HG03175 (cell line): ENCODE measurements at regions not wholly inside any gene's neighbourhood (a gene's known extent, or its start where the extent isn't known, plus 50 kb on each side); places are given as distances from the start of the nearest gene placed in this dataset.
"Not testable (repeated sequence)": the region's sequence is repeated elsewhere in the genome, so short reads cannot be mapped to it uniquely, and the experiment has no call there.

Experiments
- ATAC-seq: cut with Tn5 transposase; IDR thresholded peaks from one replicate; pipeline ENCODE4 v1.9.1; 2021; ENCODE audit warnings: mild to moderate bottlenecking, moderate library complexity; ENCODE audit not compliant: unreplicated experiment

- ATAC-seq, result not testable (repeated sequence)
Measured at GRCh38 chr6:11457422-11457821, 80.1 kb upstream of the TMEM170B start.

DNA sequence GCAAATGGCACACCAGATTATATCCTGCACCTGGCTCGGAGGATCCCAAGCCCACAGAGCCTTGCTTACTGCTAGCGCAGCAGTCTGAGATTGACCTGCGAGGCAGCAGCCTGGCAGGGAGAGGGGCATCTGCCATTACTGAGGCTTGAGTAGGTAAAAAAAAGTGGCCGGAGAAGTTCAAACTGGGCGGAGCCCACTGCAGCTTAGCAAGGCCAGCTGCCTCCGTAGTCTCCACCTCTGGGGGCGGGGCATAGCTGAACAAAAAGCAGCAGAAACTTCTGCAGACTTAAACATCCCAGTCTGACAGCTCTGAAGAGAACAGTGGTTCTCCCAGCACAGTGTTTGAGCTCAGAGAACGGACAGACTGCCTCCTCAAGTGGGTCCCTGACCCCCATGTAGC is 85.4 kb upstream of the TMEM170B start:
- not testable (repeated sequence) for ATAC-seq

DNA sequence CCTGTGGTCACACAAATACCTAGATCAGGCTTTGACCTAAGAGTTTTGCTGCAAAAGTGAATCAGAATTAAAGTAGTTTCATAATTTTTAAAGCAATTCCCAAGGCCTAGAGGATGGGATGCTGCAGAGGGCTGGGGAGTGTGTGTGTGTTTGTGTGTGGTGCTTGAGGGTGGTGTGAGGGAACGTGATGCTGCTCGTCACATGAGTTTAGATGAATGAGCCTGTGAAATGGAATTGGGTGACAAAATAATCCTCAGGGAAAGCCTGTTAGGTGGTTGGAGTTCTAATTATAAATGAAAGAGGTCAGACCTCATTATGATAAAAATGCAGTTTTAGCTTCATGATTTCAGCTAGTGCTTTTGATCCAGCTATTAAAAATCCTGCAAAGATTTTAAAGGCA is 87.5 kb upstream of the TMEM170B start:
- no peak for ATAC-seq

DNA sequence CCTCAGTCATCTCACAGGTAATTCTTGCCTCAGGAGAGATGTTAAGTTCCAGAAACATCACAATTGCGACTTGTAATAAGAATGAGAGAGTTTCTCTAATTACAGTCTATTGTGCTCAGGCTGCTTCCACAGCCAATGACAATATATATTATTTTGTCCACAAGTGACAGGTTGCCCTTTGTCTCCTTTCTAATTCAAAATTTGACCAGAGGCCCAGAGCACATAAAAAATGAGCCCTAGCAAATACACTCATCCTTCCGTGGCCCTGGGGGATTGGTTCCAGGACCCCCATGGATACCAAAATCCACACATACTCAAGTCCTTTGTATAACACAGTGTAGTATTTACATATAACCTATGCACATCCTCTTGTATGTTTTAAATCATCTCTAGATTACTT is 88.1 kb upstream of the TMEM170B start:
- no peak for ATAC-seq

DNA sequence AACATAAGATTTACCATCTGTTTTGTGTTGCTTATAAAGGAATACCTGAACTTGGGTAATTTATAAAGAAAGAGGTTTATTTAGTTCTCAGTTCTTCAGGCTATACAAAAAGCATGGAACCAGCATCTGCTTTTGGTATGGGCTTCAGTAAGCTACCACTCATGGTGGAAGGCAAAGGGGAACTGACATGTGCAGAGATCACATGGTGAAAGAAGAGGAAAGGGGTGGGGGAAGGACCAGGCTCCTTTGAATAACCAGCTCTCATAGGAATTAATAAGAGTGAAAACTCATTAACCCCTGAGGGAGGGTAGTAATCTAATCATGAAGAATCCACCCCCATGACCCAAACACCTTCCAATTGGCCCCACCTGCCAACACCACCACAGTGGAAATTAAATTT is 89.5 kb upstream of the TMEM170B start:
- no peak for ATAC-seq

- ATAC-seq, result no peak
Measured at GRCh38 chr6:11447265-11447664, 90.3 kb upstream of the TMEM170B start.

GRCh38 chr6:11445146-11445545 is 92.4 kb upstream of the TMEM170B start:
- ATAC-seq, result no peak

DNA sequence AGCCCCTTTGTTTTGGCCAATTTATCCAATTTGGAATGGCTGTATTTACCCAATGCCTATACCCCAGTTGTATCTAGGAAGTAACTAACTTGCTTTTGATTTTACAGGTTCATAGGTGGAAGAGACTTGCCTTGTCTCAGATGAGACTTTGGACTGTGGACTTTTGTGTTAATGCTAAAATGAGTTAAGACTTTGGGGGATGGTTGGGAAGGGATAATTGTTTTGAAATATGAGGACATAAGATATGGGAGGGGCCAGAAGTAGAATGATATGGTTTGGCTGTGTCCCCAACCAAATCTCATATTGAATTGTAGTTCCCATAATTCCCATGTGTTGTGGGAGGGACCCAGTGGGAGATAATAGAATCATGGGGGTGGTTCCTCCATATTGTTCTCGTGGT is 94.4 kb upstream of the TMEM170B start:
- ATAC-seq, result not testable (repeated sequence)

DNA sequence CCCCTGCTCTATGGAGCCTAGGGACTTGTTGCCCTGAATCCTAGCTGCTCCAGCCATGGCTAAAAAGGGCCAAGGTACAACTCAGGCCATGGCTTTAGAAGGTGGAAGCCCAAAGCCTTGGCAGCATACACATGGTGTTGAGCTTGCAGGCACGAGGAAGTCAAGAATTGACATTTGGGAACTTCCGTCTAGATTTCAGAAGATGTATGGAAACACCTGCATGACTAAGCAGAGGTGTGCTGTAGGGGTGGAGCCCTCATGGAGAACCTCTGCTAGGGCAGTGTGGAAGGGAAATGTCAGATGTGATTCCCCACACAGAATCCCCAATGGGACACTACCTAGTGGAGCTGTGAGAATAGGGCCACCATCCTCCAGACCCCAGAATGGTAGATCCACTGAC is 95.1 kb upstream of the TMEM170B start:
- ATAC-seq, result no peak

GRCh38 chr6:11439876-11440275 is 97.7 kb upstream of the TMEM170B start:
- no peak for ATAC-seq

DNA sequence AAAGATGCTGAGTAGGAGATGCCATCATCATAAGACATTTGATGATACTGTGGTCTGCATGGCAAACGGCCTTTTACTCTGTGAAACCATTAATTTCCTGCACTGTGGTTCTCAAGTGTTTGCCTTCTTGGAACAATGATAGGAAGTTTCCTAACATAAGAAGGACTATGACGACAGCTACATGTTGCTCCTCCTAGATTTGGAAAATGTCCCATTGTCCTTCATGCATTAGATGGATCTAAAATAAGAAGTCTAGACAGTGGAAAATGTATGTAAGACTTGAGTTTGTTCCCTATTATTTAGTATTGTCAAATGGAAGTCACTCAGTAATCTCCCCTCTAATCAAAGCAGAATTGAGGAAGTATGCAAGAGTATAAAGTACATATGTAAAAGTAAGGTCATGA is 98.5 kb upstream of the TMEM170B start:
- ATAC-seq, result no peak

- no peak for ATAC-seq
Measured at GRCh38 chr6:11437824-11438459, 99.6 kb upstream of the TMEM170B start.

- ATAC-seq, result no peak
Measured at GRCh38 chr6:11436508-11437096, 100.9 kb upstream of the TMEM170B start.

- no peak for ATAC-seq
Measured at GRCh38 chr6:11434565-11435326, 102.8 kb upstream of the TMEM170B start.

DNA sequence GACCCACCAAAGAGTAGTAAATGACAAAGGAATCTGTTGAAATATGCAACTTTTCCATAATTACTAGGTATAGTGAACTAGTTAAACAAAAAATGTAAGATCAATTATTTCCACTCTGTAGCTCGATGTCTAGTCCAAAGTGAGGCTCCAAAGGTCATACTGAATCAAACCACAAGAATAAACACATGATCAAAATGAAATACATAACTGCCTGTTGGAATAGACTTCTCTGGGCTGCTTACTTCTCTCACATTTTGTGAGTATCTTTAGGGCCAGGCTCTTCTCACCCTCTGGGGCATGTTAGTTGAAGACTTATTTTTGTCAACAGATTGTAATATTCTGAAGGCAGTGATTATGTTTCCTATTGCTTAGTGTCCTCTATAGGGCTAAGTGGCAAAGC is 103.7 kb upstream of the TMEM170B start:
- no peak for ATAC-seq

GRCh38 chr6:11432713-11433450 is 104.7 kb upstream of the TMEM170B start:
- no peak for ATAC-seq

GRCh38 chr6:11432091-11432490 is 105.5 kb upstream of the TMEM170B start:
- ATAC-seq, result no peak

DNA sequence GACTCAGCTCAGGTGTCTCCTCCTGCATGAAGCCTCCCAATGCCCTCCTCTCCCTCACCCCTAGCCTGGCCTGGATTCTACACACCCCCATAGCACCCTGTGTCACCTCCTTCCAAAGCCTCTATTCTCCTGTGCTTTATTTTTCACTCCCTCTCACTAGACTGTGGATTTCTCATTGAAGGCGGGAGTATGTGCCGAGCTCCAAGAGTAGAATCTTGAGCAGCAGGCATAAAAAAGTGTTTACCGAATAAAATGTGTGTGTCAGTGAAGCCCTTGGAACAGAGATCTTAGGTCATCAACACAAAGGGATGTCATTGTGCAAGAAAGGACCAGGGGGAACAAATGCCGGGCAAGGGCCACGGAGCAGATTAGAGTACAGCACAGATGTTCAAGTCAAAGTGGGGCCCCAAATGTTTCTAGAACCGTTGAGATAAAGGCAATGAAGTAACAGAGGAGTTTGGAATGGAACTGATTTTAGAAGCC is 106.1 kb upstream of the TMEM170B start:
- no peak for ATAC-seq

DNA sequence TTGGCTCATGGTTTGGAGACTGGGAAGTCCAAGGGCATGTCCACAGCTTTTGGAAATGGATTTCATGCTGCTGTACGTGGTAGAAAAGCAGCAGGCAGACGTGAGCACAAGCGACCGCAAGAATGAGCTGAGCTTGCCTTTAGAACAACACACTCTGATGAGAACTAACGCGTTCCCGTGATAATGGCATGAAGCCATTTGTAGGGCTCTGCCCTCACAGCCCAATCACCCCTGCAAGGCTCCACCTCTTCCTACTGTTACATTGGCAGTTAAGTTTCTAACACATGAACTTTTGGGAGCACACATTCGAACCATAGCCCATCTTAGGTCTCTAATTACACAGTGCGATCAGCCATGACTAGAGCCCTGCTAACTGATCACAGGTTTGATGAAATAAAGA is 107.5 kb upstream of the TMEM170B start:
- ATAC-seq, result no peak

DNA sequence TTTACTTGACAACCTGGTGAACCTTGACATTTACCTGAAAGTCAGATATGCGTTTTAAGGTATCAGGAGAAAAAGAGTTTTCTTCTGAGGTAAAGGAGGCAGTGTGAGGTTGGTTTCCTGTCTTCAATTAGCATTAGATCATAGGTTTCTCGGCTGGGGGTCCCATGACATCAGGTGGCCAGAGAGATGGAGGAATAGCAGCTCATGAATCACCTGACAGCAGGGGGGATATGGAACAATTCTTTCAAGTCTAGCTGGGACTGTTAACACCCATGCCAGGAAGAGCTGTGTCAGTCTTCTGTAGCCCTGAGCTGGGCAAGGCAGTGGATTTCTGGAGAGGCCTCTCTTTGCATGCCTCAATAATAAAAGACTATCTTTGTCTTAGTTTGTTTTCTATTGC is 108.0 kb upstream of the TMEM170B start:
- peak; percentile 31 for ATAC-seq

DNA sequence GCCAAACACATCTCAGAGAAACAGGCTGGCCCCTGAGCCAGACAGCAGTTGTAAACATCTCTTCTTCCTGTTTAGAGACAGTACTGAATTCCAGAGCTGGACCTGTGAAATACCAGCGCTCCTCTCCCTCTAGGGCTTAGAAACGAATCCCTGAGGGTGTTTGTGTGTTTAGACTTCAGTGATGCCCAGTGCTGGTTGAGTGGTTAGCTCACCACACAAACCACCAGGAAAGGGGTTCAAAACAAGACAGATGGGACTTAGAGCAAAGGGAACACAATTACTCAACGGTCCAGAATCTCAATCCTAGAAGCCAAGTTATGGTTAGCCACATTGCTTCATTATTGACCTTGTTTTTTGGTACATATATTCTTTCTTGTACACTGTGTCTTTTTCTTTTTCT is 108.7 kb upstream of the TMEM170B start:
- peak; percentile 52 for ATAC-seq
